Neural progenitor cell (in vitro differentiated cells): ENCODE measurements at regions not wholly inside any gene's neighbourhood (a gene's known extent, or its start where the extent isn't known, plus 50 kb on each side); places are given as distances from the start of the nearest gene placed in this dataset.

Experiments
- CTCF ChIP-seq: fragments of 200-600 bp; sonication (generic); IDR thresholded peaks from 2 replicates; pipeline ENCODE4 v1.5.1; 2017; ENCODE audit warnings: antibody characterized with exemption, mild to moderate bottlenecking
- EZH2 ChIP-seq: fragments of 200-600 bp; sonication (generic); IDR thresholded peaks from 2 replicates; pipeline ENCODE4 v1.6.1; 2017; ENCODE audit warnings: antibody characterized with exemption, mild to moderate bottlenecking, moderate library complexity
- EZH2phosphoT487 ChIP-seq: fragments of 200-600 bp; sonication (generic); IDR thresholded peaks from 2 replicates; pipeline ENCODE4 v1.6.1; 2017; ENCODE audit warnings: antibody characterized with exemption

GRCh38 chr3:180290300-180290699, 253.6 kb upstream of the PEX5L start:
- TF ChIP-seq CTCF (no peak), EZH2 (no peak), EZH2phosphoT487 (no peak)
